Transverse colon (tissue), 4 donors: ENCODE measurements at regions not wholly inside any gene's neighbourhood (a gene's known extent, or its start where the extent isn't known, plus 50 kb on each side); places are given as distances from the start of the nearest gene placed in this dataset.

Source experiments
- DNase-seq: peaks from one replicate; pipeline ENCODE4 v3.0.0-alpha.2; 2019
- H3K27ac ChIP-seq, 4 donors: fragments of 200-600 bp; sonication (generic); 2 replicates each; pipeline ENCODE4 v1.5.1; 2016 to 2018; ENCODE audit warnings: inconsistent platforms in 4 of 4
- H3K27me3 ChIP-seq: fragments of 200-600 bp; sonication (generic); 2 replicates; pipeline ENCODE4 v1.5.1; 2017; ENCODE audit warnings: inconsistent platforms
- H3K36me3 ChIP-seq, 4 donors: fragments of 200-600 bp; sonication (generic); 2 replicates each; pipeline ENCODE4 v1.5.1; 2017 to 2019; ENCODE audit warnings: inconsistent platforms in 4 of 4
- H3K4me1 ChIP-seq, 4 donors: fragments of 200-600 bp; sonication (generic); 2 replicates each; pipeline ENCODE4 v1.5.1; 2017 to 2020; ENCODE audit warnings: inconsistent platforms in 4 of 4
- H3K4me3 ChIP-seq, 4 donors: fragments of 200-600 bp; sonication (generic); 1 replicate in 1 of 4; 2 replicates in 3 of 4; pipeline versions ENCODE4 v1.5.1 to v1.6.1; 2017 to 2019; ENCODE audit warnings: inconsistent platforms in 4 of 4
- H3K9me3 ChIP-seq, 2 donors: fragments of 200-600 bp; sonication (generic); 2 replicates each; pipeline ENCODE4 v1.5.1; 2017 to 2019; ENCODE audit warnings: inconsistent platforms in 2 of 2
- EP300 ChIP-seq: sonication (generic); formaldehyde crosslinking; IDR thresholded peaks from one replicate; pipeline ENCODE4 v1.6.1; 2017; ENCODE audit warnings: antibody characterized with exemption, low read depth
- POLR2A ChIP-seq: fragments of 450-650 bp; IDR thresholded peaks from one replicate; pipeline ENCODE4 v1.6.1; 2016; ENCODE audit warnings: antibody characterized with exemption, mild to moderate bottlenecking, moderate library complexity
- POLR2AphosphoS5 ChIP-seq, 3 donors: sonication (generic); formaldehyde crosslinking; IDR thresholded peaks; one replicate each; pipeline ENCODE4 v1.6.1; 2016; ENCODE audit warnings: antibody characterized with exemption in 3 of 3
- WGBS, 2 donors: methylation state at CpG; one replicate each; pipeline ENCODE4 v1.1.5; 2018; ENCODE audit warnings: low coverage in 1 of 2; 5-methylcytosine and 5-hydroxymethylcytosine counted together
- in situ Hi-C, 4 donors: fragments of 200-750 bp; cut with MboI; loops; one replicate each; pipeline versions ENCODE4 v1.15.0 to v1.15.1; 2017; ENCODE audit warnings: low sequenced_read_pairs in 3 of 4, low pct_ligation_motif_present in 1 of 4, low pct_unique_long_range_greater_than_20kb in 1 of 4
- intact Hi-C: fragments of 100-400 bp; cut with DNase I; formaldehyde crosslinking; loops from one replicate; pipeline ENCODE4 v1.15.1; 2023; ENCODE audit warnings: low total_unique reads
- TF ChIP-seq, protein P1 (sequence below), 5 experiments: fragments of 200-600 bp in 3 of 5; fragments of 450-650 bp in 2 of 5; sonication (generic) in 3 of 5; IDR thresholded peaks; 1 replicate in 2 of 5; 2 replicates in 3 of 5; pipeline ENCODE4 v1.5.1; 2016 to 2017; ENCODE audit warnings: antibody characterized with exemption in 5 of 5, inconsistent platforms in 3 of 5, mild to moderate bottlenecking in 2 of 5, moderate library complexity in 1 of 5

DNA sequence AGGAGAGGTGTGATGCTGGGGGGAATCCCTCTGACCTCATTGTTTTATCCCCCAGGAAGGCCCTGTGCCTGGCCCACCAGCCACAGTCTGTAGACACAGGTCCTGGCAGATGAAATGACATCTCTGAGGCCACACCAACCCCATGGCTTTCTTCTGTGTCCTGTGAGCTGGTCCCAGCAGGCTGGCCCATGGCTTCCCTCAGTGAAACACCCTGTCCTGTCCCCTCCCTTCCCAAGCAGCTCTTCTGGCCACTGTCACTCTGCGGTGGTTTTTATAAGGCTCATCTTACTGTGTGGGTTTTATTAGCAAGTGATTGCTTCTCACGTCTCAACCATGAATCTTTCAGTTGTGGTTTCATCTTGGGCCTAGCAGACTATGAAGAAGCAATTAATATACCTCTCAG lies 81.6 kb upstream of the CALM2 start:
- H3K27me3 ChIP-seq, result no peaks in the 10 kb centered on the region
- H3K4me3 ChIP-seq, result no peak overlapping the region
- no peak overlapping the region for H3K27ac ChIP-seq
- in situ Hi-C loops (no loop called here), intact Hi-C loops (no loop called here)
- no peaks in the 10 kb centered on the region for H3K4me1 ChIP-seq
- no peak for DNase-seq
- H3K9me3 ChIP-seq, result no peaks in the 10 kb centered on the region
- no peaks in the 10 kb centered on the region for H3K36me3 ChIP-seq
- 71% methylated on average over 2 of the region's 2 CpGs; no CpG with 5 or more reads in 1 of the 2 donors for WGBS, 2 donors
- no peak for TF ChIP-seq EP300
- TF ChIP-seq POLR2A, result no peak
- TF ChIP-seq, protein P1, sequence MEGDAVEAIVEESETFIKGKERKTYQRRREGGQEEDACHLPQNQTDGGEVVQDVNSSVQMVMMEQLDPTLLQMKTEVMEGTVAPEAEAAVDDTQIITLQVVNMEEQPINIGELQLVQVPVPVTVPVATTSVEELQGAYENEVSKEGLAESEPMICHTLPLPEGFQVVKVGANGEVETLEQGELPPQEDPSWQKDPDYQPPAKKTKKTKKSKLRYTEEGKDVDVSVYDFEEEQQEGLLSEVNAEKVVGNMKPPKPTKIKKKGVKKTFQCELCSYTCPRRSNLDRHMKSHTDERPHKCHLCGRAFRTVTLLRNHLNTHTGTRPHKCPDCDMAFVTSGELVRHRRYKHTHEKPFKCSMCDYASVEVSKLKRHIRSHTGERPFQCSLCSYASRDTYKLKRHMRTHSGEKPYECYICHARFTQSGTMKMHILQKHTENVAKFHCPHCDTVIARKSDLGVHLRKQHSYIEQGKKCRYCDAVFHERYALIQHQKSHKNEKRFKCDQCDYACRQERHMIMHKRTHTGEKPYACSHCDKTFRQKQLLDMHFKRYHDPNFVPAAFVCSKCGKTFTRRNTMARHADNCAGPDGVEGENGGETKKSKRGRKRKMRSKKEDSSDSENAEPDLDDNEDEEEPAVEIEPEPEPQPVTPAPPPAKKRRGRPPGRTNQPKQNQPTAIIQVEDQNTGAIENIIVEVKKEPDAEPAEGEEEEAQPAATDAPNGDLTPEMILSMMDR (IDR thresholded peaks at IDR 0.05), result no peak
- no peak for TF ChIP-seq POLR2AphosphoS5 (IDR thresholded peaks at IDR 0.05)

DNA sequence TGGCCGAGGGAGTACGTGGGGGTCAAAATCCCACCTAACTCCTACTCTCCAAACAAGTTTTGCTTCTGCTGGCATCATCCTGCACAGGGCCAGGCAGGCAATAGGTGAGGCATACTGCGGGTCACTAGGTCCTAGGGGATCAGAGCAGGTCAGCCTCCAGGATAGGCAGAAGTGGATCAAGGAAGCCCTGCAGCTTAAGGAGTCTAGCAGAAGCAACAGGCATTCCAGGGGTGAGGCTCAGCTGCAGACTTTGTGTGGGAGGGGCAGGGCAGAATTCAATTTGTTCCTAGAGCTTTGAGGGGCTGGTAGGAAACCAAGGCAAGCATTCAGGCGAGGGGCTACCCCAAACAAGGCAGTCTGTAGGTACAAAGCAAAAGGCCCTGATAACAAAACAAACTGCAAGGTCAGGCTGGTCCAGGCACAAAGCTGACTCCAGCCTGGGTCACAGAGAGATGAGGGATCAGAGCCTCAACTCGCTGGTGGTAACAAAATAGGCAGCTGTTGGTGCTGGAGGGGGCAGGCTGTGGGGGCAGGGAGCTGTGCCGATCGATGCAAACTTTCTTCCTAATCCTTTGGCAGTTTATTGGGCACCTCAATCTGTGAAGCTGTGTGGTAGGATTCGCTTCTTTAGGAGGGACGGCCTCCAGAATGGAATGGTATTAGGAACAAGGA lies 80.2 kb upstream of the CALM2 start:
- Histone ChIP-seq H3K4me3 (no peak overlapping the region), H3K9me3 (no peaks in the 10 kb centered on the region), H3K27ac (no peak overlapping the region), H3K27me3 (no peaks in the 10 kb centered on the region), H3K4me1 (no peaks in the 10 kb centered on the region), H3K36me3 (no peaks in the 10 kb centered on the region)
- no peak for DNase-seq
- 86 to 100% methylated on average over 3 to 9 of the region's 9 CpGs for WGBS, 2 donors
- no peak for TF ChIP-seq POLR2A
- TF ChIP-seq EP300, result no peak
- TF ChIP-seq POLR2AphosphoS5 (IDR thresholded peaks at IDR 0.05), result no peak
- TF ChIP-seq, protein P1 (IDR thresholded peaks at IDR 0.05), result no peak
- intact Hi-C loops, result no loop called here
- in situ Hi-C loops, result no loop called here

DNA sequence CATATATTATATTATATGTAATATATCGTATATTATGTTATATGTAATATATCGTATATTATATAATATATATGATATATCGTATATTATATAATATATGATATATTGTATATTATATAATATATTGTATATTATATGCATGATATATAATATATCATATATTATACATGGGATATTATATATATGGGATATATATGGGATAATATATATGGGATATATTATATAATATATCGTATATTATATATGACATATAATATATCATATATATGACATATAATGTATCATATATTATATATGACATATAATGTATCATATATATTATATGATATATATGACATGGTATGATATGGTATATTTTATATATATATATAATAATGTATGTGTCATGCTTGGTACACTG lies 79.5 kb upstream of the CALM2 start:
- H3K4me3 ChIP-seq, result no peak overlapping the region
- no peaks in the 10 kb centered on the region for H3K9me3 ChIP-seq
- no peaks in the 10 kb centered on the region for H3K27me3 ChIP-seq
- DNase-seq, result no peak
- 100% methylated on average over 1 of the region's 4 CpGs; no CpG with 5 or more reads in 1 of the 2 donors for WGBS, 2 donors
- no peaks in the 10 kb centered on the region for H3K4me1 ChIP-seq
- no peak overlapping the region for H3K27ac ChIP-seq
- intact Hi-C loops, result no loop called here
- TF ChIP-seq, protein P1 (IDR thresholded peaks at IDR 0.05), result no peak
- TF ChIP-seq EP300, result no peak
- TF ChIP-seq POLR2A, result no peak
- TF ChIP-seq POLR2AphosphoS5 (IDR thresholded peaks at IDR 0.05), result no peak
- no peaks in the 10 kb centered on the region for H3K36me3 ChIP-seq
- in situ Hi-C loops, result no loop called here

DNA sequence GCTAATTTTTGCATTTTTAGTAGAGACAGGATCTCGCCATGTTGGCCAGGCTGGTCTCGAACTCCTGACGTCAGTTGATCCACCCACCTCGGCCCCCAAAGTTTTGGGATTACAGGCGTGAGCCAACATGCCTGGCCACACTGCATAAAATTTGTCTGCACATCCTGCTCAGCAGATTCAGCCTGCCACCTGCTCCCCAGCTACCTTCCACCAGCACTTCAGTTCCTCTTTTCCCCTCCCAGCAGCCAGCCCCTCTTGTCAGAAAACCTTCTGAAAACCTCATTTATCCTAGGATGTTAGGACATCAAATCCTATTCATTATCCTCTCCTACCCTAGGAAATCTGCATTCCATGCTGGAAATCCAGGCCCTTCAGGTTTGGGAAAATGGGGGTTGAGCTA lies 78.2 kb upstream of the CALM2 start:
- Histone ChIP-seq H3K27ac (no peak overlapping the region), H3K4me1 (no peaks in the 10 kb centered on the region), H3K36me3 (no peaks in the 10 kb centered on the region), H3K4me3 (no peak overlapping the region), H3K27me3 (no peaks in the 10 kb centered on the region), H3K9me3 (no peaks in the 10 kb centered on the region)
- WGBS, 2 donors, result 60 to 84% methylated on average over 2 to 5 of the region's 5 CpGs
- DNase-seq, result no peak
- no peak for TF ChIP-seq EP300
- TF ChIP-seq POLR2A, result no peak
- TF ChIP-seq, protein P1 (IDR thresholded peaks at IDR 0.05), result no peak
- TF ChIP-seq POLR2AphosphoS5 (IDR thresholded peaks at IDR 0.05), result no peak
- intact Hi-C loops (no loop called here), in situ Hi-C loops (no loop called here)
